ENCODE measurements at regions not wholly inside any gene's neighbourhood (a gene's known extent, or its start where the extent isn't known, plus 50 kb on each side); places are given as distances from the start of the nearest gene placed in this dataset.

- no peak for DNase-seq (ENCODE audit: low read depth in 1 of 2, low spot score in 1 of 2)
- Histone ChIP-seq H3K27ac (no peak overlapping the region), H3K4me1 (ENCODE audit: low read depth) (no peaks in the 10 kb centered on the region), H3K4me3 (no peak overlapping the region), H3K27me3 (no peaks in the 10 kb centered on the region), H3K9me3 (ENCODE audit: low read depth) (no peaks in the 10 kb centered on the region), H3K36me3 (no peaks in the 10 kb centered on the region)
- TF ChIP-seq CTCF (IDR thresholded peaks at IDR 0.05; ENCODE audit: low read depth, low read length) = no peak
Observed at GRCh38 chr12:19657118-19657731, 217.9 kb downstream of the AEBP2 start.

GRCh38 chr12:19657732-19658130, 218.4 kb downstream of the AEBP2 start:
- Histone ChIP-seq H3K4me3 (no peak overlapping the region), H3K27me3 (no peaks in the 10 kb centered on the region), H3K4me1 (ENCODE audit: low read depth) (no peaks in the 10 kb centered on the region), H3K9me3 (ENCODE audit: low read depth) (no peaks in the 10 kb centered on the region), H3K27ac (no peak overlapping the region), H3K36me3 (no peaks in the 10 kb centered on the region)
- DNase-seq (ENCODE audit: low read depth in 1 of 2, low spot score in 1 of 2) = no peak
- no peak for TF ChIP-seq CTCF (IDR thresholded peaks at IDR 0.05; ENCODE audit: low read depth, low read length)

DNA sequence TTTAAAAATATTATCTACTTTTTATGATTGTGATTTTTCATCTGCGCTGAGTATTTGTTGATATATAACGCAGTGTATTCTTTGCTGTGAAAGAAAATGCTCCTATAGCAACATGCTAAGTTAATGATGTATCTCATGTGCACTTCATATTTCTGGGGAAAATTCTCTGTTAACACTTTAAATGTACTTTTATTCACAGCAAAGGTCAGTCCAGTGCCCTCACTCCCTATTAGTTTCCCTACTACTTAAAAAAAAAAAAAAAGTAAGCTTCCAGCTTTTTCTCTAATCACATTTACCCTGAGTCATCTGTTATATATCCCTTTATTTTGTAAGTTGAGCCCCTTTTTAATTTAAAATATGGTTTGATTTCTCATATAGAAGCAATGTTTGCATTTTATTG, 219.8 kb downstream of the AEBP2 start:
- no peak overlapping the region for H3K27ac ChIP-seq
- no peaks in the 10 kb centered on the region for H3K27me3 ChIP-seq

DNA sequence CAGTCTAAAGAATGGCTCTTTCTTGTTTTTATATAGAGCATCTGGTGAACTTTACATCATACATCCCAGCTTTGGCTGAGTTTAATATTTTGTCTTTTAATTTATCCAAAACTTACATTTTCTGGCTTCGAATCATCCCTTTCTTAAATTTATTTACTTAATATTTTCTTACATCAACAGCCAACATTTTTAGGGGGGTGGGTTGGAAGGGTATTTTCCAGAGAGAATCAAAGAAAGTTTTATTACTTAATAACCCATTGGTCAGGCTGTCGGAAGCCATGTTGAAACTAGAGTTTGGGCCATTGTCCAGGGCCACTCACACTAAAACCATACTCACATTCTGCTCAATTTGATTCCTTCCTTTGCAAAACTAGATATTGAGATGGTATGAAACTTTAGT, 220.2 kb downstream of the AEBP2 start:
- H3K27me3 ChIP-seq = no peaks in the 10 kb centered on the region
- H3K27ac ChIP-seq = no peak overlapping the region
- DNase-seq (ENCODE audit: low read depth in 1 of 2, low spot score in 1 of 2) = no peak
- H3K36me3 ChIP-seq = no peaks in the 10 kb centered on the region
- H3K9me3 ChIP-seq (ENCODE audit: low read depth) = no peaks in the 10 kb centered on the region
- H3K4me1 ChIP-seq (ENCODE audit: low read depth) = no peaks in the 10 kb centered on the region
- no peak for TF ChIP-seq CTCF (IDR thresholded peaks at IDR 0.05; ENCODE audit: low read depth, low read length)
- no peak overlapping the region for H3K4me3 ChIP-seq

More for the DNA sequence above, 219.8 kb downstream of the AEBP2 start:
- Histone ChIP-seq H3K9me3 (ENCODE audit: low read depth) (no peaks in the 10 kb centered on the region), H3K4me3 (no peak overlapping the region), H3K4me1 (ENCODE audit: low read depth) (no peaks in the 10 kb centered on the region), H3K36me3 (no peaks in the 10 kb centered on the region)
- no peak for DNase-seq (ENCODE audit: low read depth in 1 of 2, low spot score in 1 of 2)
- TF ChIP-seq CTCF (IDR thresholded peaks at IDR 0.05; ENCODE audit: low read depth, low read length) = no peak

DNA sequence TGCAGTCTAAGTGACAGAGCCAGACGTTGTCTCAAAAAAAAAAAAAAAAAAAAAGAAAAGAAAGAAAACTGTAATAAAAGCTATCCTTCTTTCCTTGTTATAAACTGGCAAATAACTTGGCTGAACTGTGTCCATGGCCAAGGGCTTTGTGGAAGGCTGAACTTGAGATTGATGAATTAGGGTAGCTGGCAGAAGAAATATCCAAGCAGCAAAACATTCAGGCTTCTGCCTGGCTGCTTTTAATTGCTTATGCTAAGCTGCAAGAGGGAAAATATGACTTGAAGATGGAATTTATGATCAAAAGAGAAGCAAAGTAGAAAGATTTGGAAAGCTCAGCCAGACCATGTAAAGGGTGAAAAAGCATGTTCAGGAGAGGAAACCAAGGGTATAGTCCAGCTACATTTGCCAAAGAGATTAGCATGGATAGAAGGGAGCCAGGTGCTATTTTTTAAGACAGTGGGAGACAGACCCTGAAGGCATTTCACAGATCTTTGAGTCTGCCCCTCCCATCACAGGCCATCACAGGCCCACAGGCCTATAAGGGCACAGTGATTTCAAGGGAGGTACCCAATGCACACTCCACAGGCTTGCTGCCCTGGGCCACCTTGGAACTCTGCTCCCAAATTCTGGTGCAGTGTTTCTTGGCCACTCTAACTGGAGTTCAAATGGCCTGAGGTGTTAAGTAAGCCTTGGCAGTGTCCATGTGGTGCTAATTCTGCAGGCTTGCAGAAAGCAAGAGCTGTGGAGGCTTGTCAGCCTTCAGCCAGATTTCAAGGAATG, 226.0 kb downstream of the AEBP2 start:
- Histone ChIP-seq H3K4me1 (ENCODE audit: low read depth) (no peaks in the 10 kb centered on the region), H3K9me3 (ENCODE audit: low read depth) (no peaks in the 10 kb centered on the region), H3K36me3 (no peaks in the 10 kb centered on the region), H3K27ac (no peak overlapping the region), H3K4me3 (no peak overlapping the region), H3K27me3 (no peaks in the 10 kb centered on the region)
- no peak for DNase-seq (ENCODE audit: low read depth in 1 of 2, low spot score in 1 of 2)
- no peak for TF ChIP-seq CTCF (IDR thresholded peaks at IDR 0.05; ENCODE audit: low read depth, low read length)

Measured in cardiac muscle cell (in vitro differentiated cells and primary cell).